D721Med (cell line): ENCODE measurements at regions not wholly inside any gene's neighbourhood (a gene's known extent, or its start where the extent isn't known, plus 50 kb on each side); places are given as distances from the start of the nearest gene placed in this dataset.
"Not testable (repeated sequence)": the region's sequence is repeated elsewhere in the genome, so short reads cannot be mapped to it uniquely, and the experiment has no call there.

Experiments used
- DNase-seq: peaks from one replicate; pipeline ENCODE4 v3.0.0; 2011; ENCODE audit warnings: low spot score; ENCODE audit not compliant: insufficient read length
- FAIRE-seq: peaks from 2 replicates; lab custom pipeline; 2011; peaks lifted over from hg19 to GRCh38; lab: Jason Lieb, UNC
- CTCF ChIP-seq: IDR thresholded peaks from 2 replicates; pipeline ENCODE4 v1.5.1; 2012; ENCODE audit warnings: mild to moderate bottlenecking, control low read depth; ENCODE audit not compliant: insufficient read depth; ENCODE audit errors: missing control alignments

- DNase-seq: no peak
- FAIRE-seq: no peak
- no peak for TF ChIP-seq CTCF
Observed at GRCh38 chr14:104397956-104398355, 181.6 kb upstream of the C14orf180 start.

DNA sequence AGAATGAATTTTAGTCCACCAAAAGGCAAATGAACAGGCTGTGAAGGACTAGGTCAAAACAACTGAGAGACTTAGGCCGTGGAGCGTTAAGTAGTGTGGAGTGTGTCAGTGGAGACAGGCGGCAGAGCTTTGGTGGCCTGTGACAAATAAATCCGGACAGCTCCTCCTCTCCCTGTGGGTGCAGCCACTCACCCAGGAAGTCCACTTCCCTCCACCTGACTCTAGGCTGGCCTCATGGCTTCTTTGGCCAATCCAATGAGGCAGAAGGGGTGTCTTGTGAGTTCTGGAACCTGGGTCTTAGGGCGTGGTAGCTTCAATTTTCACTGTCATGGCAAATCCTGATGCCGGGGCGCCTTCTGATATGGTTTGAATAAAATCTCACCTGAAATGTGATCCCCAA lies 180.9 kb upstream of the C14orf180 start:
- FAIRE-seq: no peak
- no peak for TF ChIP-seq CTCF
- DNase-seq: no peak

DNA sequence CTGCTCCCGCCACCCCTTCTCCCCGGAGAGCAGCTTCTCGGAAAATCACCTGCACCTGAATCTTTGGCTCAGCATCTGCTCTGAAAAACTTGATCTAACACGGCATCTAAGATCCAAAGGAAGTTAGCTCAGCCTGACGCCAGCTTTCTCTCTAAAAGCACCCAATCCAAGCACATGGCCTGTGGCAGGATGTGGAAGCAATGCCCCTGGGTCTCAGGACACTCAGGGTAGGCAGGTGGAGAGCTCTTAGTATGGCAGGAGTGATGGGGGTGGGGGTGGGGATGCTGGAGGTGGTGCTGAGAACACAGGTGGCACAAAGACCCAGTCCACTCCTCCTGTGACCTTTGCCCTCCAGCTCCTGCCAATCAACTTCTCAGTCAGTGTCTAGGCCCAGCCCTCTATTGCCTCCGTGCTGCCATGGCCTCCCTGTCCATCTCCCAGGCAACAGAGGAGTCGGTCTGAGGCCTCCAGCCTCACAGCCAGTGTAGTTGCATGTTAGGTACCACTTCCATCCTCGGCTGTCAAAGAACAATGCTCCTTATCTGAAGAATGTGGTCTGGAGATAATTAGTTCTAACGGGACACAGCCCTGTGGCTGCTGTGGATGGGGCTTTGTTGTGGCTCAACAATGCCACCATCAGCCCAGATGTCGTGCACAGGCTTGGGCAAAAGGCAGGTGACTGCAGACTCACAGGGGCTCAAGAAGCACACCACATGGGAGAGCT lies 180.0 kb upstream of the C14orf180 start:
- DNase-seq (no peak), FAIRE-seq (no peak)
- TF ChIP-seq CTCF: no peak

DNA sequence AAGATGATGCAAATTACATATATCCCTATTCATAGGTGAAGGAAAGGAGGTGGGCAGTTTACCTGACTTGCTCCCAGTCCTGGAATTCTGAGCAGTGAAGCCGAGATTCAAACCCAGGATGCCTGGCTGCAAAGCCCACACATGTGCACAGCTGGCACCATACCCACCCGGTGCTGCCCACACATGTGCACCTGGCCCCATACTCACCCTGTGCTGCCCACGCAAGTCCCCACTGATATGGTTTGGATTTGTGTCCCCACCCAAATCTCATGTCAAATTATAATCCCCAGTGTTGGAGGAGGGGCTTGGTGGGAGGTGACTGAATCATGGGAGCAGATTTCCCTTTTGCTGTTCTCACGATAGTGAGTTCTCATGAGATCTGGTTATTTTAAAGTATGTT lies 179.2 kb upstream of the C14orf180 start:
- no peak for TF ChIP-seq CTCF
- FAIRE-seq (no peak), DNase-seq (no peak)

DNA sequence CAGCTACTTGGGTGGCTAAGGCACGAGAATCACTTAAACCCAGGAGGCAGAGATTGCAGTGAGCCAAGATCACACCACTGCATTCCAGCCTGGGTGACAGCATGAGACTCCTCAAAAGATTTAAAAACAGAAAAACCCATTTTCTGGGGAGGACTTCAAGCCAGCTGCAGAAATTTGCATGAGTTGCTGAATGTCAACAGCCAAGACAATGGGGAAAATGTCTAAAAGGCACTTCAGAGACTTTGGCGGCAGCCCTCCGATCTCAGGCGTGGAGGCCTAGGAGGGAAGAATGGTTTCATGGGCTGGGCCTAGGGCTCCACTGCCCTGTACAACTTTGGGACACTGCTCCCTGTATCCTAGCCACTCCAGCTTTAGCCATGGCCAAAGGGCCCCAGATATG lies 177.8 kb upstream of the C14orf180 start:
- TF ChIP-seq CTCF: no peak
- FAIRE-seq (no peak), DNase-seq (no peak)

GRCh38 chr14:104402303-104402702 lies 177.3 kb upstream of the C14orf180 start:
- not testable (repeated sequence) for DNase-seq, FAIRE-seq

DNA sequence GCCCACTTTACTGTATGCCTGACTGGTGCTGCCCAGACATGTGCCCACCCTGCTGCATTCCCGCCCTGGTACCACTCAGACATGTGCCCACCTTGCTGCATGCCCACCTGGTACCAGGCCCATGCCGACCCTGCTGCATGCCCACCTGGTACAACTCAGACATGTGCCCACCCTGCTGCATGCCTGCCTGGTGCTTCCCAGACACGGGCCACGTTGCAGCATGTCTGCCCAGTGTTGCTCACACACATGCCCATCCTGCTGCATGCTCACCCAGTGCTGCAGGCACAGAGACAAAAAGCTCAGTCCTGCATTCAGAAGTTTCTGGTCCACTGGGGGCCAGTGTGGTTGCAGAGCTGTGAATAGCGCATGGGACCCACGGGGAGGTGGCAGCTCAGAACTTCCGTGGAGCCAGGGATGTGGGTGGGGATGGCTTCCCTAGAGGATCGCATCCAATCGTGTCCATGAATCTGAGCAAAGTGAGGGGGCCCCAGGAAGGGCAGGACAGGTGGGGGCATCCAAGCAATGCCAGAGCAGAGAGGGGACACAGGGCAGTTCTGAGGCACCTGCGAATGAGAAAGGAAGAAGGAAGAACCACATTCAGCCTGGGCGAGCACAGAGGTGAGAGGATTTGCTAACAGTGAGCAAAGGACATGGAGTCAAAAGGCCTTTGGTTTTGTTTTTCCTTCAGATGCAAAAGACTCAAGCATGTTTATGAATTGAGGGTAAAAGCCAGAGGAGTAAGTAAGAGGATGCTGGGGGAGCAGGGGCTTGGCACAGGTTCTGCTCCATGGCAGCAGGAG lies 175.9 kb upstream of the C14orf180 start:
- TF ChIP-seq CTCF: no peak
- FAIRE-seq (no peak), DNase-seq (no peak)
